DND-41 (cell line): ENCODE measurements at regions not wholly inside any gene's neighbourhood (a gene's known extent, or its start where the extent isn't known, plus 50 kb on each side); places are given as distances from the start of the nearest gene placed in this dataset.

Experiments used
- ATAC-seq: fragments of 200-7000 bp; cut with Tn5 transposase; 3 replicates; pipeline ENCODE4 v1.9.1; 2021; ENCODE audit warnings: low read depth; ENCODE audit not compliant: insufficient read depth
- DNase-seq: peaks from one replicate; pipeline ENCODE4 v3.0.0-alpha.2; 2020
- H2AFZ ChIP-seq: 2 replicates; pipeline ENCODE4 v1.6.0; 2012; ENCODE audit warnings: low read depth, low read length
- H3K27ac ChIP-seq: 2 replicates; pipeline ENCODE4 v1.5.1; 2012; ENCODE audit warnings: low read length, inconsistent platforms
- H3K27me3 ChIP-seq: fragments of 200-600 bp; sonication (generic); 2 replicates; pipeline ENCODE4 v1.6.0; 2012; ENCODE audit warnings: low read length, mild to moderate bottlenecking, inconsistent platforms; ENCODE audit not compliant: insufficient read depth, poor library complexity
- H3K36me3 ChIP-seq: 2 replicates; pipeline ENCODE4 v1.5.1; 2012; ENCODE audit warnings: low read length, inconsistent platforms; ENCODE audit not compliant: insufficient read depth
- H3K4me1 ChIP-seq: 2 replicates; pipeline ENCODE4 v1.5.1; 2012; ENCODE audit warnings: mild to moderate bottlenecking, low read length; ENCODE audit not compliant: insufficient read depth
- H3K4me2 ChIP-seq: 2 replicates; pipeline ENCODE4 v1.6.0; 2012; ENCODE audit warnings: mild to moderate bottlenecking, moderate library complexity, low read length, inconsistent platforms; ENCODE audit not compliant: insufficient read depth
- H3K4me3 ChIP-seq, 2 experiments: fragments of 200-600 bp in 1 of 2; shearing (Covaris generic) in 1 of 2; 2 replicates each; pipeline ENCODE4 v1.5.1; 2012 to 2016; ENCODE audit warnings: inconsistent platforms in 2 of 2, low read length in 2 of 2, mild to moderate bottlenecking in 2 of 2, low read depth in 1 of 2, moderate library complexity in 1 of 2
- H3K79me2 ChIP-seq: 2 replicates; pipeline ENCODE4 v1.6.0; 2012; ENCODE audit warnings: low read length, inconsistent platforms; ENCODE audit not compliant: insufficient read depth
- H3K9ac ChIP-seq: 2 replicates; pipeline ENCODE4 v1.6.0; 2012; ENCODE audit warnings: low read depth, mild to moderate bottlenecking, inconsistent platforms, low read length, moderate library complexity
- H3K9me3 ChIP-seq: 2 replicates; pipeline ENCODE4 v1.5.1; 2012; ENCODE audit warnings: low read length, moderate library complexity, mild to moderate bottlenecking, inconsistent platforms; ENCODE audit not compliant: insufficient read depth, severe bottlenecking
- H4K20me1 ChIP-seq: 2 replicates; pipeline ENCODE4 v1.6.0; 2012; ENCODE audit warnings: low read length; ENCODE audit not compliant: insufficient read depth
- EZH2 ChIP-seq: IDR thresholded peaks from 3 replicates; pipeline ENCODE4 v1.6.1; 2012; ENCODE audit warnings: borderline replicate concordance, low read depth, mild to moderate bottlenecking, moderate library complexity, low read length, inconsistent platforms; ENCODE audit not compliant: severe bottlenecking
- TF ChIP-seq, protein P1 (sequence below): IDR thresholded peaks from 2 replicates; pipeline ENCODE4 v1.5.1; 2012; ENCODE audit warnings: borderline replicate concordance, low read length, moderate library complexity, mild to moderate bottlenecking; ENCODE audit not compliant: poor library complexity, severe bottlenecking; ENCODE audit errors: extremely low read depth

DNA sequence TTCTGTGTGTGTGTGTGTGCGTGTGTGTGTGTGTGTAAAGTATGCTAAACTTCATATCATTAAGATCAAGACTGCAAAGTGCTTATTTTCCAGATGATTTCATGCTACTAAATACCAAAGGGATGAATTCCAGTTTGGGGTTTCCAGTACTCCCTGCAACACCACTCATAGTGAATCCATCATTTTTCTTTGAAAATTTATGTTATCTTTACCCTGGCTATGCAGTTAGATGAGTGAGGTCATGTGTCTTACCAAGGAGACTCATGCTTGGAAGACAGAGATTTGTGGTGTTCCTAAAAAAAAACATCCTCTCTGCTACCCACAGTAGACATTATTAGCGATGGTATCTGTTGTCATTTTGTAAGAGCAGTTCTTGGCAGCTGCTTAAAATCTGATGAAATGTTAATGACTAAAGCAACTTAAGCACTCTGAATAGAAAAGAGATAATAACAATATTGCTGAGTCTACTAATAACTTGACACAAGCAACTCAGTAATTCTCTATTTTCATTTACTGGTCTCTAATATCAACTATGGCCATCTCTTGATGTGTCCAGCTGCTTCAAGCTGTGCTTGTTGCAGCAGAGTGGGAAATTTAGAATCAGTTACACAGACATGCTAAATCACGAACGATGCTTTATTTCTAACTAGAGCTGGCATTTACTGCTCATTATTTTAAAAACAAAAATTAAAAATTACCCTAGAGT, 1953.0 kb upstream of the IGFBP7 start:
- Histone ChIP-seq H3K27ac (no peak overlapping the region), H3K9me3 (peaks cover 3% of the 10 kb centered on the region), H3K4me2 (no peak overlapping the region), H3K4me1 (no peaks in the 10 kb centered on the region), H2AFZ (no peak overlapping the region), H3K36me3 (no peaks in the 10 kb centered on the region), H3K79me2 (no peaks in the 10 kb centered on the region), H4K20me1 (no peaks in the 10 kb centered on the region), H3K4me3 (no peak overlapping the region), H3K27me3 (no peaks in the 10 kb centered on the region), H3K9ac (no peak overlapping the region)
- DNase-seq (no peak), ATAC-seq (no peak)
- TF ChIP-seq, protein P1, sequence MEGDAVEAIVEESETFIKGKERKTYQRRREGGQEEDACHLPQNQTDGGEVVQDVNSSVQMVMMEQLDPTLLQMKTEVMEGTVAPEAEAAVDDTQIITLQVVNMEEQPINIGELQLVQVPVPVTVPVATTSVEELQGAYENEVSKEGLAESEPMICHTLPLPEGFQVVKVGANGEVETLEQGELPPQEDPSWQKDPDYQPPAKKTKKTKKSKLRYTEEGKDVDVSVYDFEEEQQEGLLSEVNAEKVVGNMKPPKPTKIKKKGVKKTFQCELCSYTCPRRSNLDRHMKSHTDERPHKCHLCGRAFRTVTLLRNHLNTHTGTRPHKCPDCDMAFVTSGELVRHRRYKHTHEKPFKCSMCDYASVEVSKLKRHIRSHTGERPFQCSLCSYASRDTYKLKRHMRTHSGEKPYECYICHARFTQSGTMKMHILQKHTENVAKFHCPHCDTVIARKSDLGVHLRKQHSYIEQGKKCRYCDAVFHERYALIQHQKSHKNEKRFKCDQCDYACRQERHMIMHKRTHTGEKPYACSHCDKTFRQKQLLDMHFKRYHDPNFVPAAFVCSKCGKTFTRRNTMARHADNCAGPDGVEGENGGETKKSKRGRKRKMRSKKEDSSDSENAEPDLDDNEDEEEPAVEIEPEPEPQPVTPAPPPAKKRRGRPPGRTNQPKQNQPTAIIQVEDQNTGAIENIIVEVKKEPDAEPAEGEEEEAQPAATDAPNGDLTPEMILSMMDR: no peak
- no peak for TF ChIP-seq EZH2

DNA sequence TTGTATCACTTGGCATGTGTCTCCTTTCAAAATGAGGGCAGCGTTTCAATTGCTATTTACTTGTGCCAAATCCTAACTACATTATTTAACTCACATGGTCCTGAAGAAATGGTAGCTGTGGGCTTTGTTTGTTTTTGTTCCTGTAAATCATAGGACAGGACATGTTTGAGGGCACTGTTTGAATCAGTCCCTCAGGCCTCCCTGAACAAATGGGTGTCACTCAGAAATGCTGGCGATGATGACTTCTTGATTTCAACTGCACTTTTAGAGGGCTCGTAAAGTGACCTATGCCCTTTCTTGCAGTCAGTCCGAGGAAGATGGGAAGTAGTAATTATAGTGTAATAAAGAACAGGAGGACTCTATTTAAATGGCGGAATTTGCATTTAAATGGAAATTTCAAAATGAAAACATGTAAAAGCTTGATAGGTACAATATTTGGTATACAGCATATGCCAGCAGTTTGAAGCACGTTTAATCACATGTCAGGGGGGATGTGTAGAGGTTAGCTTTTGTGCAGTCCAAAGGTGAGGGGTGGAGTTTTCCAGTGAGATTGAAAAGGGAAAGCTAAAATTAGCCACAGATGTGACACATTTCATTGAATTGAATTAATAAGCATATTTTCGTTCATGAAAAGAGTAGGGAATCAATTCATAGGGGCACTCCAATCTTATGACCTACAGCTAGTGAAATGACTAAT, 1958.7 kb upstream of the IGFBP7 start:
- TF ChIP-seq, protein P1: no peak
- no peak for TF ChIP-seq EZH2
- H3K9me3 ChIP-seq: no peaks in the 10 kb centered on the region
- H3K9ac ChIP-seq: no peak overlapping the region
- no peak overlapping the region for H2AFZ ChIP-seq
- ATAC-seq (no peak), DNase-seq (no peak)
- no peaks in the 10 kb centered on the region for H3K79me2 ChIP-seq
- no peaks in the 10 kb centered on the region for H3K4me1 ChIP-seq
- no peaks in the 10 kb centered on the region for H3K36me3 ChIP-seq
- H3K4me3 ChIP-seq: no peak overlapping the region
- no peaks in the 10 kb centered on the region for H3K27me3 ChIP-seq
- H4K20me1 ChIP-seq: no peaks in the 10 kb centered on the region
- no peak overlapping the region for H3K4me2 ChIP-seq
- H3K27ac ChIP-seq: no peak overlapping the region

DNA sequence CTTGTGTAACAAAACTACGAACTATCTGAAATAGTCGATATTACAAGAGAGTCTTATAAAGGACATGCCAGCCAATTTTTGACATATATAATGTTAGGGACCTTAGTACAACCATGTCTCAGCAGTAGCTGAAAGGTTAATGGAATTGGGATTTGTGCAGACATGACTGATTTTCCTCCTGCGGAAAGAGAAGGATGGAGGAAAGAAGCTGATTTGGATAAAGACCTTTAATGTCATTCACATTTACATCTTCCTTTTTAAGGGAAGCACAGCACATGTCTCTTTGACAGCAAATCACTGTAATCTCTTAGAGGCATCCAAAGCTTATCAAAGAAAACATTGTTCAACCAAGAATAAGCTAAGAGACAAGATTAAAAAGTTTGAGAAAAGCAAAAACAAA, 1976.2 kb upstream of the IGFBP7 start:
- no peaks in the 10 kb centered on the region for H3K36me3 ChIP-seq
- no peak overlapping the region for H3K4me2 ChIP-seq
- H3K9me3 ChIP-seq: no peaks in the 10 kb centered on the region
- TF ChIP-seq, protein P1: no peak
- TF ChIP-seq EZH2: no peak
- no peak overlapping the region for H3K4me3 ChIP-seq
- H4K20me1 ChIP-seq: no peaks in the 10 kb centered on the region
- H3K9ac ChIP-seq: no peak overlapping the region
- DNase-seq: no peak
- ATAC-seq: no peak
- H3K27me3 ChIP-seq: no peaks in the 10 kb centered on the region
- H3K27ac ChIP-seq: no peak overlapping the region
- H3K4me1 ChIP-seq: no peaks in the 10 kb centered on the region
- no peaks in the 10 kb centered on the region for H3K79me2 ChIP-seq
- H2AFZ ChIP-seq: no peak overlapping the region
